ENCODE measurements at regions not wholly inside any gene's neighbourhood (a gene's known extent, or its start where the extent isn't known, plus 50 kb on each side); places are given as distances from the start of the nearest gene placed in this dataset.

DNA sequence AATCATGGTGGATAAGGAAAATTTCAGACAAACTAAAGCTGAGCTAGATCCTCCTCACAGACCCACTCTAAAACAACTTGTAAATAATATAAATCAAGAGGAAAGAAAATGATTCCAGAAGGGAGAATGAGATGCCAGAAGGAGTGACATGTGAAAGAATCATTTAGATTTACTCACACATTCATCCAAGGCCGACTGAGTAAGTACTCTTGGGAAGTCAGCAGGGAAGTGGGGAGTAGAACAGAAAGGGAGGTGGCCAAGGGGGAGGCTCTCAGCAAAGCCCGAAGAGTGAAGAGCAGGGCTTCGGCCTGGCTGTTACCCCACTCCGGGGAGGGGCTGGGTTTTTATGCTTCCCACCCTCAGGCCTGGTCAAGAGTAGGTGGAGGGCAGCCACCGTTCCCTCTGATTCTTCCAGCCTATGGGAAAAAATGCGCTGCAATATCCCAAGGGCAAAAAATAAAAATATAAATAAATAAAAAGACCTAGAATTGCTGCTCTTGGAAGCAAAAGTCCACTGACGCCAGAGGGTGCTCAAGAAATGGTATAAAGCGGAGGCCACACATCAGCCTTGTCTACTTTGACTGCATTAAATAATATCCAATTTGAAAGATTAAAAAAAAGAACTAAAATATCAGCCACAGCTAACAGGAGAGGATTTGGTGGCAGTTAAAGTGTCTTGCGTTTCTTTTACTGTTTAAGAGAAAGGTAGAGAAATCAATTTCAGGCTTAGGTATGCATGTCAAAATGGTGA lies 110.2 kb upstream of the COL5A1 start:
- H3K14ac ChIP-seq (ENCODE audit: insufficient read length): no peak overlapping the region
- H3K9ac ChIP-seq (replicated peaks in 1 of 4; ENCODE audit: extremely low read depth in 1 of 4, low read depth in 3 of 4, low read length in 3 of 4): no peak overlapping the region
- 77% methylated on average over 8 of the region's 9 CpGs; no CpG with 5 or more reads in 1 of the 2 experiments for WGBS, 2 experiments (ENCODE audit: extremely low coverage in 1 of 2, insufficient coverage in 1 of 2, insufficient read length in 1 of 2, insufficient replicate concordance in 2 of 2, low coverage in 1 of 2, low lambda C conversion rate in 2 of 2, missing lambda C conversion rate in 1 of 2)
- peaks cover 0 to 2% (median 0%) of the 10 kb centered on the region in 4 experiments; a peak in 1 of 7 replicates for H3K27me3 ChIP-seq (replicated peaks in 1 of 4; ENCODE audit: control insufficient read depth in 3 of 4, extremely low read depth in 1 of 4, insufficient read depth in 3 of 4, low read length in 3 of 4)
- no peaks in the 10 kb centered on the region; a peak in 1 of 7 replicates for H3K4me1 ChIP-seq (replicated peaks in 1 of 4; ENCODE audit: control insufficient read depth in 3 of 4, insufficient read depth in 4 of 4, low read length in 3 of 4)
- FAIRE-seq (no peak), DNase-seq (ENCODE audit: low read depth in 1 of 2, low spot score in 2 of 2) (no peak)
- H2BK20ac ChIP-seq (ENCODE audit: low read length): no peak overlapping the region
- H4K91ac ChIP-seq (replicated peaks; ENCODE audit: insufficient read length, low read length): no peak overlapping the region
- H3K23me2 ChIP-seq (ENCODE audit: low read depth, low read length): no peaks in the 10 kb centered on the region
- no peak overlapping the region for H4K8ac ChIP-seq (ENCODE audit: extremely low read depth, insufficient read depth, low read length)
- H3K56ac ChIP-seq (replicated peaks; ENCODE audit: insufficient read length, low read depth, low read length): no peak overlapping the region
- no peak overlapping the region for H3K18ac ChIP-seq (ENCODE audit: extremely low read depth, low read length)
- H3K4ac ChIP-seq (replicated peaks; ENCODE audit: insufficient read length, low read depth, low read length): no peak overlapping the region
- H2BK12ac ChIP-seq (ENCODE audit: low read depth, low read length): no peak overlapping the region
- no peak overlapping the region for H2BK15ac ChIP-seq (ENCODE audit: low read length)
- no peak overlapping the region for H4K5ac ChIP-seq (ENCODE audit: insufficient read length, low read depth, low read length)
- H3K4me2 ChIP-seq (ENCODE audit: insufficient read depth in 1 of 2, low read depth in 2 of 2, low read length in 2 of 2): no peak overlapping the region
- no peak overlapping the region for H2BK120ac ChIP-seq (replicated peaks; ENCODE audit: low read depth, low read length)
- H3K36me3 ChIP-seq (ENCODE audit: control insufficient read depth in 2 of 4, insufficient read depth in 4 of 4, low read length in 3 of 4): no peaks in the 10 kb centered on the region
- no peaks in the 10 kb centered on the region for H3K79me1 ChIP-seq (ENCODE audit: low read depth, low read length)
- ChIA-PET POLR2A (ENCODE audit: partially characterized antibody) (interaction anchor here (0.9 kb wide), 1 partner anchor 21 kb away, joined by 3 read pairs; no protein-coding TSS in a partner anchor), CTCF (ENCODE audit: partially characterized antibody) (no interaction called here)
- no peak overlapping the region for H2BK5ac ChIP-seq (ENCODE audit: low read depth, low read length)
- H3K9me3 ChIP-seq (ENCODE audit: insufficient read depth in 2 of 2, low read depth in 1 of 2, low read length in 1 of 2): peaks cover 4 to 9% of the 10 kb centered on the region in 2 experiments; a peak in 3 of 4 replicates
- H3K27ac ChIP-seq (ENCODE audit: low read depth, low read length): no peak overlapping the region
- no peak overlapping the region for H3K23ac ChIP-seq (ENCODE audit: insufficient read length)
- no peaks in the 10 kb centered on the region for H4K20me1 ChIP-seq (replicated peaks in 1 of 2; ENCODE audit: control insufficient read depth in 1 of 2, insufficient read depth in 2 of 2, low read length in 2 of 2)
- no peak overlapping the region for H2AK5ac ChIP-seq (ENCODE audit: low read depth, low read length)
- H2AFZ ChIP-seq (ENCODE audit: low read length): no peak overlapping the region
- no peaks in the 10 kb centered on the region for H3K79me2 ChIP-seq (ENCODE audit: control insufficient read depth in 1 of 2, insufficient read depth in 2 of 2, low read length in 2 of 2)
- no peak overlapping the region for H3K4me3 ChIP-seq (ENCODE audit: extremely low read depth in 1 of 4, insufficient read depth in 2 of 4, low read depth in 3 of 4, low read length in 4 of 4)
- TF ChIP-seq JUN (IDR thresholded peaks at IDR 0.05; ENCODE audit: low read depth, low read length) (no peak), NRF1 (IDR thresholded peaks at IDR 0.05; ENCODE audit: low read depth, low read length) (no peak), POLR2AphosphoS5 (IDR thresholded peaks at IDR 0.05; ENCODE audit: low read depth, low read length) (no peak), BACH1 (IDR thresholded peaks at IDR 0.05; ENCODE audit: low read length) (no peak), ASH2L (IDR thresholded peaks at IDR 0.05; ENCODE audit: low read length) (no peak), RBBP5 (IDR thresholded peaks at IDR 0.05; ENCODE audit: borderline replicate concordance, low read depth, low read length) (no peak), KDM4A (IDR thresholded peaks at IDR 0.05; ENCODE audit: low read depth, low read length, severe bottlenecking) (no peak), CHD2 (IDR thresholded peaks at IDR 0.05; ENCODE audit: low read length) (no peak)
- TF ChIP-seq, protein P1, sequence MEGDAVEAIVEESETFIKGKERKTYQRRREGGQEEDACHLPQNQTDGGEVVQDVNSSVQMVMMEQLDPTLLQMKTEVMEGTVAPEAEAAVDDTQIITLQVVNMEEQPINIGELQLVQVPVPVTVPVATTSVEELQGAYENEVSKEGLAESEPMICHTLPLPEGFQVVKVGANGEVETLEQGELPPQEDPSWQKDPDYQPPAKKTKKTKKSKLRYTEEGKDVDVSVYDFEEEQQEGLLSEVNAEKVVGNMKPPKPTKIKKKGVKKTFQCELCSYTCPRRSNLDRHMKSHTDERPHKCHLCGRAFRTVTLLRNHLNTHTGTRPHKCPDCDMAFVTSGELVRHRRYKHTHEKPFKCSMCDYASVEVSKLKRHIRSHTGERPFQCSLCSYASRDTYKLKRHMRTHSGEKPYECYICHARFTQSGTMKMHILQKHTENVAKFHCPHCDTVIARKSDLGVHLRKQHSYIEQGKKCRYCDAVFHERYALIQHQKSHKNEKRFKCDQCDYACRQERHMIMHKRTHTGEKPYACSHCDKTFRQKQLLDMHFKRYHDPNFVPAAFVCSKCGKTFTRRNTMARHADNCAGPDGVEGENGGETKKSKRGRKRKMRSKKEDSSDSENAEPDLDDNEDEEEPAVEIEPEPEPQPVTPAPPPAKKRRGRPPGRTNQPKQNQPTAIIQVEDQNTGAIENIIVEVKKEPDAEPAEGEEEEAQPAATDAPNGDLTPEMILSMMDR (IDR thresholded peaks at IDR 0.05; ENCODE audit: control extremely low read depth in 1 of 3, insufficient read depth in 1 of 3, low read depth in 1 of 3, low read length in 3 of 3): no peak
- TF ChIP-seq, protein P2, sequence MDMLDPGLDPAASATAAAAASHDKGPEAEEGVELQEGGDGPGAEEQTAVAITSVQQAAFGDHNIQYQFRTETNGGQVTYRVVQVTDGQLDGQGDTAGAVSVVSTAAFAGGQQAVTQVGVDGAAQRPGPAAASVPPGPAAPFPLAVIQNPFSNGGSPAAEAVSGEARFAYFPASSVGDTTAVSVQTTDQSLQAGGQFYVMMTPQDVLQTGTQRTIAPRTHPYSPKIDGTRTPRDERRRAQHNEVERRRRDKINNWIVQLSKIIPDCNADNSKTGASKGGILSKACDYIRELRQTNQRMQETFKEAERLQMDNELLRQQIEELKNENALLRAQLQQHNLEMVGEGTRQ (IDR thresholded peaks at IDR 0.05; ENCODE audit: low read length): no peak
